ENCODE measurements at regions not wholly inside any gene's neighbourhood (a gene's known extent, or its start where the extent isn't known, plus 50 kb on each side); places are given as distances from the start of the nearest gene placed in this dataset.
"Not testable (repeated sequence)": the region's sequence is repeated elsewhere in the genome, so short reads cannot be mapped to it uniquely, and the experiment has no call there.

- no peak for FAIRE-seq
Measured at GRCh38 chr20:16864963-16865362, 116.8 kb downstream of the OTOR start.

GRCh38 chr20:16865406-16865805 is 117.2 kb downstream of the OTOR start:
- no peak for FAIRE-seq

- FAIRE-seq: not testable (repeated sequence)
Measured at GRCh38 chr20:16873124-16873523, 125.0 kb downstream of the OTOR start.

- no peak for FAIRE-seq
Measured at GRCh38 chr20:16877053-16877554, 128.9 kb downstream of the OTOR start.

GRCh38 chr20:16885746-16886145 is 137.6 kb downstream of the OTOR start:
- FAIRE-seq: no peak

- no peak for FAIRE-seq
Measured at GRCh38 chr20:16898433-16898832, 150.3 kb downstream of the OTOR start.

GRCh38 chr20:16902662-16903061 is 154.5 kb downstream of the OTOR start:
- FAIRE-seq: no peak

- FAIRE-seq: no peak
Measured at GRCh38 chr20:16904751-16905150, 156.6 kb downstream of the OTOR start.

GRCh38 chr20:16914277-16914676 is 166.1 kb downstream of the OTOR start:
- FAIRE-seq: no peak

GRCh38 chr20:16916165-16916564 is 168.0 kb downstream of the OTOR start:
- no peak for FAIRE-seq

- no peak for FAIRE-seq
Measured at GRCh38 chr20:16917636-16918035, 169.5 kb downstream of the OTOR start.

- FAIRE-seq: no peak
Measured at GRCh38 chr20:16918366-16918765, 170.2 kb downstream of the OTOR start.

- no peak for FAIRE-seq
Measured at GRCh38 chr20:16919841-16920240, 171.7 kb downstream of the OTOR start.

- FAIRE-seq: no peak
Measured at GRCh38 chr20:16922834-16923233, 174.7 kb downstream of the OTOR start.

- FAIRE-seq: no peak
Measured at GRCh38 chr20:16926626-16927430, 178.7 kb downstream of the OTOR start.

GRCh38 chr20:16929756-16930155 is 181.6 kb downstream of the OTOR start:
- FAIRE-seq: no peak

- no peak for FAIRE-seq
Measured at GRCh38 chr20:16930656-16931055, 182.5 kb downstream of the OTOR start.

GRCh38 chr20:16939051-16939450 is 190.9 kb downstream of the OTOR start:
- FAIRE-seq: no peak

- no peak for FAIRE-seq
Measured at GRCh38 chr20:16940701-16941100, 192.5 kb downstream of the OTOR start.

GRCh38 chr20:16942051-16942450 is 193.9 kb downstream of the OTOR start:
- FAIRE-seq: no peak

- no peak for FAIRE-seq
Measured at GRCh38 chr20:16942756-16943155, 194.6 kb downstream of the OTOR start.

- FAIRE-seq: no peak
Measured at GRCh38 chr20:16944745-16945144, 196.6 kb downstream of the OTOR start.

GRCh38 chr20:16945619-16946018 is 197.5 kb downstream of the OTOR start:
- no peak for FAIRE-seq

- no peak for FAIRE-seq
Measured at GRCh38 chr20:16946097-16946496, 197.9 kb downstream of the OTOR start.

- no peak for FAIRE-seq
Measured at GRCh38 chr20:16947479-16947878, 199.3 kb downstream of the OTOR start.
